LHCN-M2 (cell line): ENCODE measurements at regions not wholly inside any gene's neighbourhood (a gene's known extent, or its start where the extent isn't known, plus 50 kb on each side); places are given as distances from the start of the nearest gene placed in this dataset.
"Not testable (repeated sequence)": the region's sequence is repeated elsewhere in the genome, so short reads cannot be mapped to it uniquely, and the experiment has no call there.

Source experiments
- DNase-seq: peaks from one replicate; pipeline ENCODE4 v3.0.0-alpha.2; 2012; ENCODE audit warnings: low read depth

DNA sequence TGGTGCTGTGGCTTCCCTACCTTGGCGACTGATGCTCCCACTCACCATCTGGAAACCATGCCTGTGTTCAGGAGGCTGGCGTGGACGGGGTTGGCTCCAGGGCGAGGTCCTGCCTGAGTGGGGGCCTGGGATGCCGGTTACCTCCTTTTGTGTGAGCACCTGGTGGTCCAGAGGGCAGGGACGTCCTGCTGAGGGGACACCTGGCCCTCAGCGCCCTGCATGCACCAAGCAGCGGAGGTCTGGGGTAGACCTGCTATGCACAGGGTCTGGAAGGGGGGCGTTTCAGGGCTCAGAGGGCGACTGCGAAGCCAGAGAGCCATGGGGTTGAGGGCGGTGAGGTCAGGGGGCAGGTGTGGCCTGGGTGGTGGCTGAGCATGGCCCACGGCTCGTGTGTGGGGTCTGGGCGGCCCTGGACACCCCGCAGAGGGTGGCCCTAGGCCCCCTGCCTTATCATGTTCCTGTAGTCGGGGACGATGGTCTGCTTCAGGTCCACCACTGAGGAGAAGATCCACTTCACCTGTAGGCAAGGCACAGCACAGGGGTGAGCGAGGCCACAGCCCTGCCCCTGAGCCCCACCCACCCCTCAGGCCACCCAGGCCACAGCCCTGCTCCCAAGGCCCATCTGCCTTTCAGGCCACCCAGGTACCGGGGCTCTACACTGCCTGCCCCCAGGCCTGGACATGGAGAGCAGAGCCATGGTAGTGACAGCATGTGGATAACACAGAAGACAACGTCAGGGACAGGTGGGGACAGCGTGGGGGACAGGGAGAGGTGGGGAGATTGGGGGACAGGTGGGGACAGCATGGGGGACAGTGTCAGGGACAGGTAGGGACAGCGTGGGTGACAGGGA, 95.3 kb downstream of the TMEM121 start:
- DNase-seq = not testable (repeated sequence)

GRCh38 chr14:105622329-105622955, 96.1 kb downstream of the TMEM121 start:
- DNase-seq = no peak

DNA sequence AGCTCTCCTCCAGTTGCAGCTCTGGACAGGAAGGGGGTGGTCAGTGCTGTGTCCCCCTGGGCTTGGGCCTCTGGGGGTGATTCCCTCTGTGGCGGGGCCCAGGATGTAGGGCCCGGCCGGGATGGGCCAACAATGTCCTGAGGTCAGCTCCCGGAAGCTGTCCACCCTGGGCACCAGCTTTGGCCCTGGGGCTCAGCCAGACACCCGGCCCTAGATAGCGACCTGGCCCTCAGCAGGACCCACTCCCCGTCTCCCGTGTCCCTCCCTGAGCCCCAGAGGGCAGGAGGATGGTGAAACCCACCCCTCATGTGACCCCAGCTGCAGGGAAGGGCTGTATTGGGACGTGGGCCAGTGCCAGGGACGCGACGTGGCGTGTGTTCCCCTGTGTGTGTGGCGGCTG, 96.8 kb downstream of the TMEM121 start:
- DNase-seq = not testable (repeated sequence)

DNA sequence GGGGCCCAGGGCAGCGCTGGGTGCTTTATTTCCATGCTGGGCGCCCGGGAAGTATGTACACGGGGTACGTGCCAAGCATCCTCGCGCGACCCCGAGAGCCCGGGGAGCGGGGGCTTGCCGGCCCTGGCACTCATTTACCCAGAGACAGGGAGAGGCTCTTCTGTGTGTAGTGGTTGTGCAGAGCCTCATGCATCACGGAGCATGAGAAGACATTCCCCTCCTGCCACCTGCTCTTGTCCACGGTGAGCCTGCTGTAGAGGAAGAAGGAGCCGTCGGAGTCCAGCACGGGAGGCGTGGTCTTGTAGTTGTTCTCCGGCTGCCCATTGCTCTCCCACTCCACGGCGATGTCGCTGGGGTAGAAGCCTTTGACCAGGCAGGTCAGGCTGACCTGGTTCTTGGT, 98.0 kb downstream of the TMEM121 start:
- not testable (repeated sequence) for DNase-seq

GRCh38 chr14:105624749-105625434, 98.5 kb downstream of the TMEM121 start:
- not testable (repeated sequence) for DNase-seq

- DNase-seq = not testable (repeated sequence)
Measured at GRCh38 chr14:105625448-105625847, 99.1 kb downstream of the TMEM121 start.

- DNase-seq = not testable (repeated sequence)
Measured at GRCh38 chr14:105626111-105626510, 99.7 kb downstream of the TMEM121 start.

GRCh38 chr14:105626651-105627050, 100.3 kb downstream of the TMEM121 start:
- not testable (repeated sequence) for DNase-seq

DNA sequence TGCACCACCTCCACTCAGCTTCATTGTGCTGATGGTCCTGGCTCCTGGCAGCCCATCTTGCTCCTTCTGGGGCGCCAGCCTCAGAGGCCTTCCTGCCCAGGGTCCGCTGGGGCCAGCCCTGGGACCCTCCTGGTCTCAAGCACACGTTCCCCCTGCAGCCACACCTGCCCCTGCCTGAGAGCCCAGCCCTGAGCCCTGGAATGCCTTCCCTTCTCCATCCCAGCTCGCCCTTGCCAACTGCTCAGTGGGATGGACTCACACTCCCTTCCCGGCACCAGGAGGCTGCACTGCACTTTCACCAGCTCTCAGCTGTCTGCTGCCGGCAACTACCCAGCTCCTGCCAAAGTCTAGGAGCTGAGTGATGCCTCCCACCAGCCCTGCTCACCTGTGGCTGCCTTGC, 100.9 kb downstream of the TMEM121 start:
- DNase-seq = not testable (repeated sequence)

DNA sequence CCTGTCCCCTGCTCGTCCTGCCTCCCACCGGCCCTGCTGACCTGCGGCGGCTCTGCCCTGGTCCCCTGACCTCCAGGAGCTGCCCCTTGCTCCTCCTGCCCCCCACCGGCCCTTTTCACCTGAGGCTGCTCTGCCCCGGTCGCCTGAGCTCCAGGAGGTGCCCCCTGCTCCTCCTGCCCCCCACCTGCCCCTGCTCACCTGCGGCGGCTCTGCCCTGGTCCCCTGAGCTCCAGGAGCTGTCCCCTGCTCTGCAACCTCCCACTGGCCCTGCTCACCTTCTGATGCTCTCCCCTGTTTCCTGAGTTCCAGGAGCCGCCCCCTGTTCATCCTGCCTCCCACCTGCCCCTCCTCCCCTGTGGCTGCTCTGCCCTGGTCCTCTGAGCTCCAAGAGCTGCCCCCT, 101.3 kb downstream of the TMEM121 start:
- DNase-seq = no peak

DNA sequence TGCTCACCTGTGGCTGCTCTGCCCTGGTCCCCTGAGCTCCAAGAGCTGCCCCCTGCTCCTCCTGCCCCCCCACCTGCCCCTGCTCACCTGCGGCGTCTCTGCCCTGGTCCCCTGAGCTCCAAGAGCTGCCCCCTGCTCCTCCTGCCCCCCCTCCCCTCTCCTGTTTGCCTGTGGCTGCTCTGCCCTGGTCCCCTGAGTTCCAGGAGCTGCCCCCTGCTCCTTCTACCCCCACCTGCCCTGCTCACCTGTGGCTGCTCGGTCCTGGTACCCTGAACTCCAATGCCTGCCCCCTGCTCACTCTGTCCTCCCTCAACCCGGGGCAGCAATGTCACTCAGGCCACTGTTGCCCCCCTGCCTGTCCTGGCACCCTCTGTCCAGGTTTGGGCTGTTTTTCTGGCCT, 101.7 kb downstream of the TMEM121 start:
- not testable (repeated sequence) for DNase-seq

DNA sequence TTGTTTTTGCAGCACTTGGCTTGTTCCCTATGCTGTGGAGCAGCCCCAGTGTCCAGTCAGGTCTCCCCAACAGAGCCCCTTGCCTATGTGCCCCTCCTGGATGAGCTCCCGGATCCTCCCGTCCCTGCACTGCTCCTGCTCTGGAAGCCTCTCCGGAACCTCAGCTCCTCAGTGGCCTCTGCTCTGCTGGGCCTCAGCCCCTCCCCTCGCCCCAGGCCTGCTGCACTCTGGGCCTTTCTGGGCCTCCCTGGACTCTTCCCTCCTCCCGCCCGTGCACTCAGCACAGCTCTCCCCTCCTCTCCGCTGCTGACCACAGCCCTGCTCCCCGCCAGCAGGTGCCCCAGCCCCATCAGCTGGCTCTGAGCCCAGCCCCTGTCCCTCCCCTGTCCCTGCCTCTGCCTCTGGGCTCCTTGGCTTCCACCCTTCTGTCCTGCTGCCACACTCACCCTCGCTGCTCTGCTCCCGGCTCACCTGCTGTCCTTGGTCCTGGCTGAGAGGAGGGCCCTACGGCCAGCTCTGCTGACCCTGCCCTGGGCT, 102.2 kb downstream of the TMEM121 start:
- DNase-seq = not testable (repeated sequence)

- not testable (repeated sequence) for DNase-seq
Measured at GRCh38 chr14:105629091-105629885, 102.9 kb downstream of the TMEM121 start.

GRCh38 chr14:105629886-105630215, 103.5 kb downstream of the TMEM121 start:
- DNase-seq = no peak

GRCh38 chr14:105630293-105630934, 104.0 kb downstream of the TMEM121 start:
- not testable (repeated sequence) for DNase-seq

DNA sequence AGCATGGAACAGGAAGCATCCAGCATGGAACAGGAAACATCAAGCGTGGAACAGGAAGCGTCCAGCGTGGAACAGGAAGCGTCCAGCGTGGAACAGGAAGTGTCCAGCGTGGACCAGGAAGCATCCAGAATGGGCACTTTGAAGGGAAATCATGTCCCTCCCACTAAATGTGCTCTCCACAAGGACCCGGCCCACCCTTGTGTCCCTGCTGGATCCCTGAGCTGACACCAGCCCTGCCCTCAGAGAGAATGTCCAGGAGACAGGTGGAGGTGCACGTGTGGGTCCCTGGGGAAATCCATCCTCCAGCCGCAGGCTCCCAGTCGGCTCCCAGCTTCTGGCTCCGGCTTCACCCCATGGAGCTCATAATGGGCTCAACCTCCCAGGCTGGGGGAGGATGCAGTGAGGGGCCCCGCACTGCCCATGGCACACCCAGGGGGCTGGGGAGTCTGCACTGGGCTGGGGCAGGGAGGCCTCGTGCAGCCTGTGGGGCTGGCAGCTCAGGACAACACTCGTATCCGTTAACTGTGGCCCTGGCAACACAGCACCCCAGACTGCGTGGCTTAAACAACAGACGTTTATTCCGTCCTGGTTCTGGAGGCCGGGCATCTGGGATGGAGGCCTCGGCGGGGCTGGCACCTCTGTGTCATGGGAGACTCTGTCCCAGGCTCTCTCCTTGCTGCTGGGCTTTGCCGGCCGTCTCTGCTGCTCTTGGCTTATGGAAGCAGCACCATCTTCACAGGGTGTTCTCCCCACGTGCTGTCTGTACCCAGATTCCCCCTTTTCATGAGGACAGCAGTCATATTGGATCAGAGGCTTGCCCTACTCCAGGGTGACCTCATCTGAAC, 104.8 kb downstream of the TMEM121 start:
- DNase-seq = not testable (repeated sequence)

GRCh38 chr14:105632010-105632409, 105.6 kb downstream of the TMEM121 start:
- DNase-seq = no peak

DNA sequence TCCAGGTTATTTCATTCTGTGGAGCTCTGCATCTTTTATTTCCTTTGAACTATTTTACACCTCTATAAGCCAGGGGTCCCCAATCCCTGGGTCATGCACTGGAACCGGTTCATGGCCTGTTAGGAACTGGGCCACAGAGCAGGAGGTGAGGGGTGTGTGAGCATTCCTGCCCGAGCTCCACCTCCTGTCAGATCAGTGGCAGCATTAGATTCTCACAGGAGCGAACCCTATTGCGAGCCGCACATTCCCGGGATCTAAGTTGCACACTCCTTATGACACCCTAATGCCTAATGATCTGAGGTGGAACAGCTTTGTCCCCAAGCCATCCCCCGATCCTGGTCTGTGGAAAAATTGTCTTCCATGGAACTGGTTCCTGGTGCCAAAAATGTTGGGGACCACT, 107.2 kb downstream of the TMEM121 start:
- not testable (repeated sequence) for DNase-seq

- no peak for DNase-seq
Measured at GRCh38 chr14:105635560-105635959, 109.2 kb downstream of the TMEM121 start.

DNA sequence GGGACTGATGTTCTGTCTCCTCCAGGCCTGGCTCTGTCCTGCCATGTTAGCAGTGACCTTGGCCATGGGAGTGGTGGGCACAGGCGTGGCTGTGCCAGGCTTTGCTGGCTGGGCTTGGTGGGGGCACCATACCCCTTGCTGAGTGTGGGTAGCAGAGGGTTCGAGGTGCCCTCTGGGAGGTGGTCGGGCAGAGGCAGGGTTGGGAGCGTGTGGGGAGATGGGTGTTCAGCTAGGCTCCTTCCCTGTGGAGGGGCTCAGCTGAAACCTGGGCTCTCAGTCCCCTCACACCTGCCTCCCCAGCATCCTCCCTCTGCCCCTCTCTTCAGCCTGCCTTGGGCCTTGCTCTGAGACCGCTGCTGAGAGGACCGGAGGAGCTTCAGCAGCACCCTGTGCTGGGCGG, 109.6 kb downstream of the TMEM121 start:
- DNase-seq = not testable (repeated sequence)
